NCI-H524 treated with DMSO at 0.1 percent for 48 hours (cell line): ENCODE measurements at regions not wholly inside any gene's neighbourhood (a gene's known extent, or its start where the extent isn't known, plus 50 kb on each side); places are given as distances from the start of the nearest gene placed in this dataset.

Source experiments
- DNase-seq: peaks from one replicate; lab custom pipeline; 2025; lab: John Stamatoyannopoulos, UW

- DNase-seq = no peak
These were observed 2266.9 kb downstream of the PCDH7 start for GRCh38 chr4:32987111-32987510.

- DNase-seq = peak; percentile 92
These were observed 2268.1 kb downstream of the PCDH7 start for GRCh38 chr4:32988165-32988811.

GRCh38 chr4:32991663-32992062, 2271.5 kb downstream of the PCDH7 start:
- no peak for DNase-seq

GRCh38 chr4:32994981-32995881, 2275.1 kb downstream of the PCDH7 start:
- DNase-seq = no peak

GRCh38 chr4:33013282-33013681, 2293.1 kb downstream of the PCDH7 start:
- DNase-seq = no peak

GRCh38 chr4:33025236-33025635, 2305.1 kb downstream of the PCDH7 start:
- no peak for DNase-seq

GRCh38 chr4:33029976-33030375, 2309.8 kb downstream of the PCDH7 start:
- DNase-seq = no peak

- no peak for DNase-seq
These were observed 2311.2 kb downstream of the PCDH7 start for GRCh38 chr4:33031328-33031727.

GRCh38 chr4:33037464-33037863, 2317.3 kb downstream of the PCDH7 start:
- no peak for DNase-seq

- no peak for DNase-seq
These were observed 2325.2 kb downstream of the PCDH7 start for GRCh38 chr4:33045334-33045733.

- DNase-seq = no peak
These were observed 2332.1 kb downstream of the PCDH7 start for GRCh38 chr4:33052241-33052640.

GRCh38 chr4:33054161-33054560, 2334.0 kb downstream of the PCDH7 start:
- no peak for DNase-seq

GRCh38 chr4:33054656-33055196, 2334.6 kb downstream of the PCDH7 start:
- DNase-seq = no peak

GRCh38 chr4:33057736-33058135, 2337.6 kb downstream of the PCDH7 start:
- no peak for DNase-seq

GRCh38 chr4:33058998-33059397, 2338.8 kb downstream of the PCDH7 start:
- peak; percentile 68 for DNase-seq

GRCh38 chr4:33060674-33061542, 2340.7 kb downstream of the PCDH7 start:
- DNase-seq = peak; percentile 51

- peak; percentile 53 for DNase-seq
These were observed 2341.6 kb downstream of the PCDH7 start for GRCh38 chr4:33061727-33062126.

GRCh38 chr4:33062155-33062806, 2342.1 kb downstream of the PCDH7 start:
- no peak for DNase-seq

- DNase-seq = no peak
These were observed 2343.1 kb downstream of the PCDH7 start for GRCh38 chr4:33063241-33063640.

GRCh38 chr4:33064238-33064637, 2344.1 kb downstream of the PCDH7 start:
- DNase-seq = no peak

- DNase-seq = no peak
These were observed 2345.6 kb downstream of the PCDH7 start for GRCh38 chr4:33065749-33066148.

GRCh38 chr4:33067221-33067620, 2347.1 kb downstream of the PCDH7 start:
- DNase-seq = no peak
